Right kidney (tissue), 1 donor: ENCODE measurements at regions not wholly inside any gene's neighbourhood (a gene's known extent, or its start where the extent isn't known, plus 50 kb on each side); places are given as distances from the start of the nearest gene placed in this dataset.
"Not testable (repeated sequence)": the region's sequence is repeated elsewhere in the genome, so short reads cannot be mapped to it uniquely, and the experiment has no call there.

ENCODE experiments used
- DNase-seq: peaks from one replicate; pipeline ENCODE4 v3.0.0-alpha.2; 2016

- no peak for DNase-seq
These were observed 180.5 kb downstream of the ENC1 start for GRCh38 chr5:74459984-74460383.

DNA sequence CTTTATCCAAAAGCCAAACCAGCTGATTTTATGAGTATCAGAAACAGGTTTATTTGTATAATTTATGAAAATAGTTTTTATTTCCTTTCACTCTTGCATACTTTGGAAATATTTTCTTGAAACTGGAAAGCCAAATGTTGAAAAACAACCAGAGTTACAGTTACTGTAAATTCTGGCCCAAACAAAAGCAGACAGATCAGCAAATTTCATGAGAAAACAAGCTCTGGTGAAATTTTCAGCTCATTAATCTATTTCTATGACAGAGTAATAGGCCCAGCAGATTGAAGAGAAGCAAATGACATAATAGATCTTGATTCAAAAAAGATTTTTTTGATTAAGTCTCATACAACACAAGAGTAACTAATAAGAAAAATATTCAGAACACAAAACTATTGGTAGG, 182.7 kb downstream of the ENC1 start:
- no peak for DNase-seq

- DNase-seq, result no peak
These were observed 186.1 kb downstream of the ENC1 start for GRCh38 chr5:74454263-74455030.

- no peak for DNase-seq
These were observed 187.7 kb downstream of the ENC1 start for GRCh38 chr5:74452856-74453255.

DNA sequence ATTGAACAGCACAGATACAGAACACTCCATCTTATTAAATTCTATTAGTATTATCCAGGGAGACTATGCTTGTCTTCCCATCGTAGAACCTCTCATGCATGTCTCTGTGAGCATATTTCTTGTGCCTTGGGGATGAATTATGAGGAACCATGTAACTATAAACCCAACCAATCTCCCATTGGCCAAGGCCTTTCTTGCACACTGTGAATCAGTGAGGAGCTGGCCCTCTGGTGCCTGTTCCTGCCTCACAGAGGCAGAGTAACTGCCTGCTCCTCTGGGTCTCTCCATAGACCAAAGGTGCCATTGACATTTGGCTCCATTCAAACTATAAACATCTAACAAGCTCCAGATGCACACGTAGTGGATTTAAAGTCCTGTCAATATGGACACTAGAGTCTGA, 190.4 kb downstream of the ENC1 start:
- DNase-seq, result no peak

GRCh38 chr5:74446725-74447241, 193.7 kb downstream of the ENC1 start:
- no peak for DNase-seq

- no peak for DNase-seq
These were observed 198.1 kb downstream of the ENC1 start for GRCh38 chr5:74442466-74442865.

GRCh38 chr5:74441616-74442015, 198.9 kb downstream of the ENC1 start:
- DNase-seq, result no peak

DNA sequence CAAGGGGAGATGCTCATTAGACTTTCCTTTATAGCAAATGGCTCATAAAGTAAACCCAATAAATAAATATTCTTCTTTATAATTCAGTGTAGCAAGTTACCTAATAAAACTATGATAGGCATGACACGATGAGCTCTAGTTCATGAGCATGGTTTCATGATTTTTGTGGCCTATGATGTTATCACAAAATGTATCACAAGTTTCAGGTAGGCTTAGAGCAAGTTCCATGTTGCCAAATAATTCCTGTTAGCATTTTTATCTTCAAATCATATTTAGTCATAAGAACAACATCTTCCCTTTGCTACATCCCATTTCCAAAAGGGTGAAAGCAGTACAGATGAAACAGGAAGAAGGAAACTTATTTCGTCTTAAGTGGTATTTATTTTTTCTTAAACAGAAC, 200.2 kb downstream of the ENC1 start:
- DNase-seq, result no peak

- DNase-seq, result not testable (repeated sequence)
These were observed 202.7 kb downstream of the ENC1 start for GRCh38 chr5:74437870-74438269.

- no peak for DNase-seq
These were observed 206.4 kb downstream of the ENC1 start for GRCh38 chr5:74433896-74434829.

DNA sequence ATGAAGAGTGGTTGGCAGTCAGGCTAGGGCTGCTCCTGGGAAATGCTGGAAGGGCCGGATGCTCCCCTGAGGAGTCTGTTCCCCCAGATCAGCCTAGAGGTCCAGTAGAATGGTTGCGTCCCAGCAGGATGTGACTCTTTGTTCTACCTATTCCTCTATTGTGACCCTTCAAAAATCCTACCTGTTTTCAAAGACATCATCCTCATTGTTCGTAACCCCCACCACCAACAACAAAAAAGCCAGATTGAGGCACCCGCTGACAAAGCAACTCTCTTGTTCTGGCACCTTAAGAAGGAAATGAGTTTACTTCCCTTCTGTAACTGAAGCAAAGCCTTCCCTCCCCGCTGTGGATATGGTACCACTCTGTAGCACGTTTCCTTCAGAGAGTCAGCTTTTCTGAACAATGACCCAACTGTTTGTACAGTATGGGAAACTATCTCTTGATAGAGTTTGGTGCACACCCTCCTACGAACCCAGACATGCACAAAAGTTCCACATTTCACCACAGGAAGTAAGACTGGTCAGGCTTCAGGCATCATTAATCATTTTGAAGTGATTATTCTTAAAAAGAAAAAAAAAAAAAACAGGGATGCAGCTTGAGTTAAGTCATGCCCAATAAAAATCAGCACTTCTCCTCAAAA, 207.2 kb downstream of the ENC1 start:
- no peak for DNase-seq

- no peak for DNase-seq
These were observed 207.8 kb downstream of the ENC1 start for GRCh38 chr5:74432721-74433120.

DNA sequence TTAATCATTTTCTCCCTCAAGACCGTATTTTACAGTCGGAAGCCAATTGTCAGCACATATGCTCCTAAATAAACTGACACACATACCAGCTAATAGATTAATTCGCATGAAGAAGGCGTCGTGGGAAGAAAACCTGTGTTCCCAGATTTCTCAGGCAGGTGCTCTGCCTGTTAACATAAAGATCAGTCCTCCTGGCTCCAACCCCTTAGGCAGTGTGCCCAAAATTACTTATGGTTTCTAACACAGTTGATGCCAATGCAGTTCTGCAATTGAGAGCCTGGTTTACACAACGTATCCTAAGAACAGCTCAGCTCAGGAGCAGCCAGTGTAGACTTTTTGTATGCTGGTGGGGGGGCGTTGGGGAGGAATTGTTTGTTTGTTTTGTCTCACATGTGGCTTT, 208.3 kb downstream of the ENC1 start:
- no peak for DNase-seq

DNA sequence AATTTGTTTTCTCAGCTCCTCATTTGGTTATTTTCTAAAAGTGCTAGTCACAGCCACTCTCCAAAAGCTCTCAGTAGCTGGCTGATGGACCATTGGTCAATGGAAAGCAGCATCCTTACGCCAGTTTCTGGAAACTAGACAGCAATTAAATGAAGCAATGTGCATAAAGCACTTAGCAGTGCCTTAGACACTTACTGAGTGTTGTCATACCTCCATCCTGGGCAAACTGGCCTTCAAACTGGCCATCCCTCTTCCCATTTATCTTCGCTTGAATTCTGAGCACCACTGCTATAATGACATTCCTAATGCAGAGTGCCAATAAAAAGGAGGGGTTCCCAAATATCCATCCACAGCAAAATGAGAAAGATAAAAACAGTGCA, 209.2 kb downstream of the ENC1 start:
- DNase-seq, result no peak

GRCh38 chr5:74430631-74431289, 209.8 kb downstream of the ENC1 start:
- DNase-seq, result no peak

- no peak for DNase-seq
These were observed 211.0 kb downstream of the ENC1 start for GRCh38 chr5:74429495-74429894.

- DNase-seq, result no peak
These were observed 211.7 kb downstream of the ENC1 start for GRCh38 chr5:74428876-74429275.

DNA sequence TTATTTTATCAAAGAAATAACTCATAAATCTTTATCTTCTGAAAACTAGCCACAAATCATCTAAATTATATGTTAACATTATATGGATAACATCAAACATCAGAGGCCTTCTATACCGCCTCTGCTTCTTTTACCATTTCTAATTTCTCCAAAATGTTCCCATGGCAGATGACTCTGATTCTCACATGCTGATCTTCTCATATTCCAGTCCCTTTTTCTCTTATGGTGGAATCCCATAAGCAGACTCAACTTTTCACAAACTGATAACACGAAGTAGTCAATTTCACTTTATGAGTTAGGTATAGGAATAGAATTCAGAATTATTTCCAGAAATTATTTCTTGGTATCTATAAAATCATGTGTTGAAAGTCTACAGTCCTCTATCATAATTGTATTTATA, 212.3 kb downstream of the ENC1 start:
- no peak for DNase-seq

- DNase-seq, result no peak
These were observed 214.0 kb downstream of the ENC1 start for GRCh38 chr5:74426506-74426905.

DNA sequence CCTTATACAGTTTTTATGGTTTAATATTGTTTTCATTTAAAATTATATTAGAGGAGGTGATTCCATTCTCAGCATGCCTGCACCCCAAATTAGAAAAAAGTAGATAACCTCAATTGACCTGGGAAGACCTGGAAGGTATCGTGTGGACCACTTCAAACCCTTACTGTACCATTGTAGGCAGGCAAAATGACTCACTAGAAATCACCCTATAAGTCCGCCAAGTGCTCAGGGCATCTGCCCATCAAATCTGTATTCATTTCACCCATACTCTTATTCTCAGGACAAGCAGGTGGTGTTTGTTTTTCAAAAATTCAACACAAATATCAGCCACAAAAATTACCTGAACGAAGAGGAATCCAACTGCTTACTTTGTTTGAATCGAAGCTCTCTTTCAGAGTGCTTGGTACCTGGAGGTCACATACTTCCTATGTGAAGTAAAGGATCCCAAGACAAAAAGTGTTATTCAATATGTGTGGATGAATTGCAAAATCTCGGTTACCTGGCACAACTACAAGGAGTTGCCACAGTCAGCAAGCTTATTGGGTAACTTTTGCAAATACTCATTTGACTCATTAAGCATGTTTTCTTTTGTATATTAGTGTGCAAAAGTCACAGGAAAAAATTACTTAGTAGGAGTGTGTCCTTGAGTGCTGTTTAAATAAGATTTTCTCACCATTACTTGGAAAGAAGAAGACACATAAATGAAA, 216.2 kb downstream of the ENC1 start:
- no peak for DNase-seq

GRCh38 chr5:74423383-74423782, 217.1 kb downstream of the ENC1 start:
- no peak for DNase-seq
